Activated T-helper 2 cell treated with anti-CD3 and anti-CD28 coated beads, Interferon-gamma antibody, Interleukin-2, Interleukin-4, amounts not matched to agents 10 μg/mL and 5 μg/mL and 100 μg/mL, durations not matched to agents 14 hours and 24 hours and 36 hours (primary cell): ENCODE measurements at regions not wholly inside any gene's neighbourhood (a gene's known extent, or its start where the extent isn't known, plus 50 kb on each side); places are given as distances from the start of the nearest gene placed in this dataset.
"Not testable (repeated sequence)": the region's sequence is repeated elsewhere in the genome, so short reads cannot be mapped to it uniquely, and the experiment has no call there.

Experiments
- DNase-seq: peaks from one replicate; pipeline ENCODE4 v3.0.0; 2021; ENCODE audit warnings: low spot score
- H3K27ac Mint-ChIP-seq: one replicate; pipeline ENCODE4 v1.8.0; 2021; ENCODE audit warnings: mixed read lengths
- H3K27me3 Mint-ChIP-seq: one replicate; pipeline ENCODE4 v1.8.0; 2021; ENCODE audit warnings: low read depth, mixed read lengths
- H3K36me3 Mint-ChIP-seq: one replicate; pipeline ENCODE4 v1.8.0; 2021; ENCODE audit warnings: low read depth, mixed read lengths
- H3K4me1 Mint-ChIP-seq: one replicate; pipeline ENCODE4 v1.8.0; 2021; ENCODE audit warnings: low read depth, mixed read lengths
- H3K4me3 Mint-ChIP-seq: one replicate; pipeline ENCODE4 v1.8.0; 2021; ENCODE audit warnings: low read depth, mild to moderate bottlenecking, moderate library complexity, mixed read lengths
- H3K9me3 Mint-ChIP-seq: one replicate; pipeline ENCODE4 v1.8.0; 2021; ENCODE audit warnings: mixed read lengths
- intact Hi-C: fragments of 100-400 bp; cut with micrococcal nuclease; formaldehyde crosslinking; loops from one replicate; pipeline ENCODE4 v1.15.1; 2023

GRCh38 chr1:73491621-73492020, 706.4 kb downstream of the LRRIQ3 start:
- Mint-ChIP-seq H3K27me3 (no peaks in the 10 kb centered on the region), H3K27ac (no peak overlapping the region)
- intact Hi-C loops = no loop called here

GRCh38 chr1:73475316-73475870, 722.6 kb downstream of the LRRIQ3 start:
- no peak for DNase-seq
- no peaks in the 10 kb centered on the region for H3K4me1 Mint-ChIP-seq
- H3K27me3 Mint-ChIP-seq = no peaks in the 10 kb centered on the region
- H3K27ac Mint-ChIP-seq = no peak overlapping the region
- intact Hi-C loops = no loop called here
- no peak overlapping the region for H3K4me3 Mint-ChIP-seq
- peaks cover 2% of the 10 kb centered on the region for H3K9me3 Mint-ChIP-seq
- H3K36me3 Mint-ChIP-seq = no peaks in the 10 kb centered on the region

More at GRCh38 chr1:73491621-73492020, 706.4 kb downstream of the LRRIQ3 start:
- H3K36me3 Mint-ChIP-seq = no peaks in the 10 kb centered on the region
- H3K9me3 Mint-ChIP-seq = peaks cover 29% of the 10 kb centered on the region
- no peak overlapping the region for H3K4me3 Mint-ChIP-seq
- no peaks in the 10 kb centered on the region for H3K4me1 Mint-ChIP-seq
- DNase-seq = no peak

- Mint-ChIP-seq H3K4me3 (no peak overlapping the region), H3K27ac (no peak overlapping the region), H3K9me3 (peaks cover 5% of the 10 kb centered on the region), H3K27me3 (no peaks in the 10 kb centered on the region), H3K4me1 (no peaks in the 10 kb centered on the region), H3K36me3 (no peaks in the 10 kb centered on the region)
- intact Hi-C loops = no loop called here
- DNase-seq = no peak
These were observed 725.2 kb downstream of the LRRIQ3 start for GRCh38 chr1:73472810-73473209.

GRCh38 chr1:73467731-73468130, 730.2 kb downstream of the LRRIQ3 start:
- H3K27me3 Mint-ChIP-seq = no peaks in the 10 kb centered on the region
- no peaks in the 10 kb centered on the region for H3K36me3 Mint-ChIP-seq
- intact Hi-C loops = no loop called here
- H3K4me1 Mint-ChIP-seq = no peaks in the 10 kb centered on the region
- no peak overlapping the region for H3K4me3 Mint-ChIP-seq
- peaks cover 8% of the 10 kb centered on the region for H3K9me3 Mint-ChIP-seq
- no peak for DNase-seq
- H3K27ac Mint-ChIP-seq = no peak overlapping the region

- Mint-ChIP-seq H3K27ac (no peak overlapping the region), H3K36me3 (no peaks in the 10 kb centered on the region), H3K27me3 (no peaks in the 10 kb centered on the region), H3K9me3 (peaks cover 16% of the 10 kb centered on the region), H3K4me1 (no peaks in the 10 kb centered on the region), H3K4me3 (no peak overlapping the region)
- intact Hi-C loops = no loop called here
- DNase-seq = no peak
These were observed 734.1 kb downstream of the LRRIQ3 start for GRCh38 chr1:73463873-73464272.

- Mint-ChIP-seq H3K36me3 (no peaks in the 10 kb centered on the region), H3K9me3 (peaks cover 10% of the 10 kb centered on the region), H3K4me1 (no peaks in the 10 kb centered on the region), H3K4me3 (no peak overlapping the region), H3K27ac (no peak overlapping the region), H3K27me3 (no peaks in the 10 kb centered on the region)
- no peak for DNase-seq
- intact Hi-C loops = no loop called here
These were observed 745.5 kb downstream of the LRRIQ3 start for GRCh38 chr1:73452522-73452921.

GRCh38 chr1:73450668-73451067, 747.3 kb downstream of the LRRIQ3 start:
- H3K9me3 Mint-ChIP-seq = peaks cover 10% of the 10 kb centered on the region
- H3K27me3 Mint-ChIP-seq, H3K4me1 Mint-ChIP-seq, H3K36me3 Mint-ChIP-seq, H3K27ac Mint-ChIP-seq, H3K4me3 Mint-ChIP-seq, DNase-seq, intact Hi-C loops: not testable (repeated sequence)

- Mint-ChIP-seq H3K9me3 (peaks cover 7% of the 10 kb centered on the region), H3K36me3 (no peaks in the 10 kb centered on the region), H3K27ac (no peak overlapping the region), H3K4me3 (no peak overlapping the region), H3K27me3 (no peaks in the 10 kb centered on the region), H3K4me1 (no peaks in the 10 kb centered on the region)
- intact Hi-C loops = no loop called here
- DNase-seq = no peak
These were observed 786.5 kb downstream of the LRRIQ3 start for GRCh38 chr1:73411479-73411878.

- DNase-seq = no peak
- no peaks in the 10 kb centered on the region for H3K36me3 Mint-ChIP-seq
- peaks cover 5% of the 10 kb centered on the region for H3K9me3 Mint-ChIP-seq
- no peak overlapping the region for H3K4me3 Mint-ChIP-seq
- H3K27me3 Mint-ChIP-seq = no peaks in the 10 kb centered on the region
- intact Hi-C loops = no loop called here
- no peak overlapping the region for H3K27ac Mint-ChIP-seq
- H3K4me1 Mint-ChIP-seq = no peaks in the 10 kb centered on the region
These were observed 796.3 kb downstream of the LRRIQ3 start for GRCh38 chr1:73401666-73402065.

GRCh38 chr1:73382966-73383365, 815.0 kb downstream of the LRRIQ3 start:
- H3K36me3 Mint-ChIP-seq = no peaks in the 10 kb centered on the region
- no peak overlapping the region for H3K27ac Mint-ChIP-seq
- no peak for DNase-seq
- H3K4me1 Mint-ChIP-seq = no peaks in the 10 kb centered on the region
- no peak overlapping the region for H3K4me3 Mint-ChIP-seq
- intact Hi-C loops = no loop called here
- peaks cover 21% of the 10 kb centered on the region for H3K9me3 Mint-ChIP-seq
- no peaks in the 10 kb centered on the region for H3K27me3 Mint-ChIP-seq

GRCh38 chr1:73366734-73367413, 831.1 kb downstream of the LRRIQ3 start:
- Mint-ChIP-seq H3K9me3 (peaks cover 11% of the 10 kb centered on the region), H3K4me1 (no peaks in the 10 kb centered on the region), H3K27ac (no peak overlapping the region), H3K4me3 (no peak overlapping the region), H3K27me3 (no peaks in the 10 kb centered on the region), H3K36me3 (no peaks in the 10 kb centered on the region)
- intact Hi-C loops = no loop called here
- no peak for DNase-seq

- intact Hi-C loops = no loop called here
- no peak for DNase-seq
- no peaks in the 10 kb centered on the region for H3K36me3 Mint-ChIP-seq
- H3K27ac Mint-ChIP-seq = no peak overlapping the region
- H3K4me3 Mint-ChIP-seq = no peak overlapping the region
- H3K27me3 Mint-ChIP-seq = no peaks in the 10 kb centered on the region
- H3K4me1 Mint-ChIP-seq = no peaks in the 10 kb centered on the region
- H3K9me3 Mint-ChIP-seq = peaks cover 23% of the 10 kb centered on the region
These were observed 839.0 kb downstream of the LRRIQ3 start for GRCh38 chr1:73359001-73359400.

GRCh38 chr1:73356485-73356884, 841.5 kb downstream of the LRRIQ3 start:
- DNase-seq = no peak
- no peak overlapping the region for H3K27ac Mint-ChIP-seq
- intact Hi-C loops = no loop called here
- H3K4me1 Mint-ChIP-seq = no peaks in the 10 kb centered on the region
- peaks cover 34% of the 10 kb centered on the region for H3K9me3 Mint-ChIP-seq
- H3K27me3 Mint-ChIP-seq = no peaks in the 10 kb centered on the region
- no peaks in the 10 kb centered on the region for H3K36me3 Mint-ChIP-seq
- no peak overlapping the region for H3K4me3 Mint-ChIP-seq
